GM12875 (cell line): ENCODE measurements at regions not wholly inside any gene's neighbourhood (a gene's known extent, or its start where the extent isn't known, plus 50 kb on each side); places are given as distances from the start of the nearest gene placed in this dataset.

Experiments
- H3K4me3 ChIP-seq: one replicate; pipeline ENCODE4 v1.5.1; 2011; ENCODE audit warnings: low read depth, low read length, control low read depth
- CTCF ChIP-seq: IDR thresholded peaks from 2 replicates; pipeline ENCODE4 v1.5.1; 2011; ENCODE audit warnings: low read depth, mild to moderate bottlenecking, control low read depth, inconsistent platforms, low read length, moderate library complexity, borderline replicate concordance; ENCODE audit not compliant: insufficient read depth

DNA sequence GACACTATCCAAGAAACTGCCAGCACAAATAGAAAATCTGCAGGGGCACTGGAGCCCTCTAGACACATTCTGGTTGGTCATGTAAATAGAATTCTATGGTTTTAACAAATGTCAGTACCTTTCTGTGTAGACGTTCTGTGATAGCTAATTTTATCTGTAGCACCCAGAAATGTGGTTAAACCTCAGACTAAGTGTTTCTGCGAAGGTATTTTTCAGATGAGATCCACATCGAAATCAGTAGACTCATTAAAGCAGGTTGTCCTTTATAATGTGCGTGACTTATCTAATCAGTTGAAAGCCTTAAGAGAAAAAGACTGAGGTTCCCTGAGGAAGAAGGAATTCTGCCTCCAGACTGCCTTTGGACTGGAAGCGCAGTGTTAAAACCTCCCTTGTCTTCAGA, 922.9 kb downstream of the EFNB2 start:
- no peak for TF ChIP-seq CTCF
- H3K4me3 ChIP-seq: no peak overlapping the region

GRCh38 chr13:105611424-105611823, 924.0 kb downstream of the EFNB2 start:
- H3K4me3 ChIP-seq: no peak overlapping the region
- no peak for TF ChIP-seq CTCF

DNA sequence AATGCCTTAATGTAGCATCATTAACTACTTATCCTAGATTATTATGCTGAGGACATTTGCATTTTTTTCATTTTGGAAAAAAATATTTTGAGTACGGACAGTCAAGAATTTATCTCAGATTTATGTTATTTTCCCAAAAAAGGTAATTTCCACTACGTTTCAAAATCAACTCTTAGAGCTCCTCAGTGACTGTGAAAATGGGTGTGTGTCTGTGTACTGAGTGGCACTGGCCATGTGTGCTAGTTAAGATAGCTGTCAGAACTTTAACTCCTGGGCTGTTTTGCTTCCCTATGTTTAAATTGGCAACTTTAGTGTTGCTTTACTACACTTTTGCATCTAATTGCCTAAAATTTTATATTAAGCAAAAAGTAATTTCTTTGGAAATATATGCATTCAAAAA, 927.4 kb downstream of the EFNB2 start:
- no peak overlapping the region for H3K4me3 ChIP-seq
- TF ChIP-seq CTCF: no peak

GRCh38 chr13:105607426-105607825, 928.0 kb downstream of the EFNB2 start:
- no peak overlapping the region for H3K4me3 ChIP-seq
- TF ChIP-seq CTCF: no peak

DNA sequence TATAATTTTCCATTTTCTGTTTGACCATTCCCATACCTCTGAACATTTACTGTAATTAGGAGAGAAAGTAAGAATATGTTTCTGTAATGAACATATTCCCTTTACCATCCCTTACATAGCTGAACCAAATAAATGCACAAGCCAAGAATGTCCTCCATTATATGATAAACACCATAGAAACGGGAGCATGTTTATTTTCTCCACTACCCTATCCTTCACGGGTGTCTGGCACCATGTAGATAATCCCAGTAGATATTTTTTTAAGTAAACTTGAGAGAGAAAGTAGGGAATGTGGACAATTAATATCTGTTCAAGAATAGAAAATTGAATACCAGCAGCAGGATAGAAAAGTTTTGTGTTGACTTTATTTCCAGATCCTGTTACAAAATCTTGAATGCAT, 928.4 kb downstream of the EFNB2 start:
- no peak overlapping the region for H3K4me3 ChIP-seq
- TF ChIP-seq CTCF: no peak

GRCh38 chr13:105602956-105603670, 932.3 kb downstream of the EFNB2 start:
- TF ChIP-seq CTCF: no peak
- no peak overlapping the region for H3K4me3 ChIP-seq

GRCh38 chr13:105599477-105600037, 935.9 kb downstream of the EFNB2 start:
- no peak for TF ChIP-seq CTCF
- H3K4me3 ChIP-seq: no peak overlapping the region
